Activated T-cell treated with anti-CD3 and anti-CD28 coated beads for 48 hours (primary cell): ENCODE measurements at regions not wholly inside any gene's neighbourhood (a gene's known extent, or its start where the extent isn't known, plus 50 kb on each side); places are given as distances from the start of the nearest gene placed in this dataset.
"Not testable (repeated sequence)": the region's sequence is repeated elsewhere in the genome, so short reads cannot be mapped to it uniquely, and the experiment has no call there.

ENCODE experiments used
- DNase-seq: peaks from one replicate; pipeline ENCODE4 v3.0.0-alpha.2; 2020; ENCODE audit warnings: low read depth

DNA sequence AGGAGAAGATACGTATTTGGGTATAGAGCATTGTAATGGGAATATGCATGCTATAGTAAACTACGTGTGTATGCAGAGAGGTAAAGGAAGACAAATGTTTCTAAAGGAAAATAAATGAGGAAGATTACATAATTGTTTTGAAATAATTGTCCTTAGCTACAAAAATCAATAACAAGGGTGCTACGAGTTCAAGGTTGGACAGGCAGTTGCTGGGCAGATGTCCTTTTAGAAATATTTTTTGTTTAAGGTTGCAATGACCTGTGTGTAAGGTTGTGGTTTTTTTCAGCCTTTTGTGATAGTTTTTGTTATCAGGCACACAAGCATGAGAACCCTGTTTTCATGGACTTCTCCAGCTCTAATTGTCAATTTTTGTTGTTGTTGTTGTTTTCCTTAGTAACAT lies 1304.1 kb upstream of the CHAC2 start:
- DNase-seq = no peak

GRCh38 chr2:52456561-52457377 lies 1310.8 kb upstream of the CHAC2 start:
- no peak for DNase-seq

- no peak for DNase-seq
These were observed 1312.6 kb upstream of the CHAC2 start for GRCh38 chr2:52454962-52455361.

DNA sequence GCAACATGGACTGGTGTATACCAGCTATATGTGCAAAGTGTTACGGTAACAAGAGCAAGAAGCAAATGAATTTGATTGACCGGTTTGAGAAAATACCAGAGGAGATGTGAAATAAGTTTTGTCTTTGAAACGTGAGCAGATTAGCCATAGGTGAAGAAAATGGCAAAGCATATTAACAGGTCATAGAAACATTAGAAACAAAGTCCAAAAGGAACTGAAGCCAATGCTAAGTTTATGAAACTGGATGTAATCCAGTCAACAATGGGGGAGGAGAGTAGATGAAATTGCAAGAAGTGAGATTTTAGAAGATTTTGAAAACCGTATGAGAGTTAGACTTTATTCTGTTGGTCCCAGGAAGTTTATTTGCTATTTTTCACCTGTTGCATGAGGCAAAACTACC lies 1315.4 kb upstream of the CHAC2 start:
- no peak for DNase-seq

- DNase-seq = no peak
These were observed 1321.9 kb upstream of the CHAC2 start for GRCh38 chr2:52445686-52446085.

GRCh38 chr2:52431352-52431760 lies 1336.2 kb upstream of the CHAC2 start:
- no peak for DNase-seq

- DNase-seq = no peak
These were observed 1337.9 kb upstream of the CHAC2 start for GRCh38 chr2:52429740-52430139.

DNA sequence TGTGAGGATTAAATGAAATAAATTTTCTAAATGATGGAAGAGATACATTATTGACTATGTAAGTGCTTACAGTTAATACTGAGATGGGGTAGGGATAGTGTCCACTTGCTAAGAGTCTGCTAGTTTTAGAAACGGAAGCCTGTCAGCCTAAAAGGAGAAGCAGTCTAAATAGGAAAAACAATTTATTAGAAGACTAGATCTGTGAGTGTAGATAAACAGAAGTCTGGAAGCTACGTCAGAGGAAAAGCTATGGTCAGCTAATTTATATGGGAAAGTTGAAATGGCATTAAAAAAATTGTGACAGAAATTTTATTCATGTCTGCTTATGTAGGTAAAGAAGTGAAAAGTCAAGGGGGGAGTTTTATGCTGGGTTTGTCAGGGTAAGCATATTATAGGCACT lies 1338.4 kb upstream of the CHAC2 start:
- DNase-seq = no peak

- DNase-seq = no peak
These were observed 1339.4 kb upstream of the CHAC2 start for GRCh38 chr2:52428224-52428623.

- DNase-seq = no peak
These were observed 1343.9 kb upstream of the CHAC2 start for GRCh38 chr2:52423655-52424054.

- DNase-seq = no peak
These were observed 1344.5 kb upstream of the CHAC2 start for GRCh38 chr2:52423111-52423510.

- no peak for DNase-seq
These were observed 1351.3 kb upstream of the CHAC2 start for GRCh38 chr2:52416340-52416739.

GRCh38 chr2:52414561-52415295 lies 1352.9 kb upstream of the CHAC2 start:
- no peak for DNase-seq

GRCh38 chr2:52409308-52410118 lies 1358.1 kb upstream of the CHAC2 start:
- not testable (repeated sequence) for DNase-seq

GRCh38 chr2:52405980-52406379 lies 1361.6 kb upstream of the CHAC2 start:
- DNase-seq = no peak

- no peak for DNase-seq
These were observed 1362.7 kb upstream of the CHAC2 start for GRCh38 chr2:52404866-52405265.

GRCh38 chr2:52404046-52404445 lies 1363.6 kb upstream of the CHAC2 start:
- DNase-seq = no peak

GRCh38 chr2:52402128-52402527 lies 1365.5 kb upstream of the CHAC2 start:
- no peak for DNase-seq

- DNase-seq = no peak
These were observed 1364.9 kb upstream of the NRXN1 start for GRCh38 chr2:52396836-52397235.

DNA sequence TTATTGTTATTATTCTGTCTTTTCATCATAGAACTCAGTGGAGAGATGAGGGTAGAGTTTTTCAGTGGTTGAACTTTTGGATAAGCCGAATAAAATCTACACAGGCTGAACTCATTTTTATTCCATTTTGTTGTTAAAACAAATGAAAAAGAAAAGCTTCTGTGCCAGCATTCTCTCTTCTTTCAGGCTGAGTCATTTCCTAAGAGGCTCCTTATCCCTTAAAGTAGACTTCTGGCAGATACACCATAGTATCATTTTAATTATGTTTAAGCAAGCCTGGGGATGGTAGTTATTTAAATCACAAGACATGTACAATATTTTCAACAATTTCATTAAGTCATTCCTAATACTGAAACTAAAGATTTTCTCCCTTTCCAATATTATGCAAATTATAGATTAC lies 1364.0 kb upstream of the NRXN1 start:
- no peak for DNase-seq

DNA sequence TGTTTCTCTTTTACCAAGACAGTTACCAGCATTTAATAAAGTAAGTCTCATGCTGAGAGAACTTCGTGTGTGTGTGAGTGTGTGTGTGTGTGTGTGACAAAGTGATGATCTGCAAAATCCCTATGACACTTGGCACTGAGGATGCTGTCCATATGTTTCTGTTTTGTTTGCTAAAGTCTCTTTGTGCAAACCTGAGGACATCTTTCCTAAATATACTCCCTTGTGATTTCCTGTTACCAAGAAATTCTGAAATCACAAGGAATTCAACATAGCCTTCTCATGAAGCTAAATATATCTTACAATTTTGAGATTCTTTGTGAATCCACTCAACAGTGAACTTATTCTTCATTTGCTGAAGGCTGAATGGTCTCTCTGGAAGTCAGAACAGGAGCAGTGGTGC lies 1359.7 kb upstream of the NRXN1 start:
- DNase-seq = no peak

- no peak for DNase-seq
These were observed 1358.7 kb upstream of the NRXN1 start for GRCh38 chr2:52390651-52391050.
